ENCODE measurements at regions not wholly inside any gene's neighbourhood (a gene's known extent, or its start where the extent isn't known, plus 50 kb on each side); places are given as distances from the start of the nearest gene placed in this dataset.
A peak's percentile ranks its signal among the peaks of the same experiment; 100 is the strongest.
"Not testable (repeated sequence)": the region's sequence is repeated elsewhere in the genome, so short reads cannot be mapped to it uniquely, and the experiment has no call there.

DNA sequence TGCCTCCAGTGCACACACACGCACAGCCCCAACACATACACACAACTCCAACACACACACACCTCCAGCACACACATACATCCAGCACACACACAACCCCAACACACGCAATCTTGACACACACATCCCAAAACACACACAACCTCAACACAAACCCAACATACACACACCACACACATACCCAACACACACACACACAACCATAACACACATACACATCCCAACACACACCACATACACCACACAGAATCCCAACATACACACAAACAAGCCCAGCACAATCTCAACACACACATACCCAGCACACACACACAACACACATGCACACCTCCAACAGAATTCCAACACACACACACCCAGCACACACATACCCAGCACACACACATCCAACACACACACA, 301.1 kb downstream of the ABCC12 start:
- no peak for DNase-seq (ENCODE audit: low spot score)

DNA sequence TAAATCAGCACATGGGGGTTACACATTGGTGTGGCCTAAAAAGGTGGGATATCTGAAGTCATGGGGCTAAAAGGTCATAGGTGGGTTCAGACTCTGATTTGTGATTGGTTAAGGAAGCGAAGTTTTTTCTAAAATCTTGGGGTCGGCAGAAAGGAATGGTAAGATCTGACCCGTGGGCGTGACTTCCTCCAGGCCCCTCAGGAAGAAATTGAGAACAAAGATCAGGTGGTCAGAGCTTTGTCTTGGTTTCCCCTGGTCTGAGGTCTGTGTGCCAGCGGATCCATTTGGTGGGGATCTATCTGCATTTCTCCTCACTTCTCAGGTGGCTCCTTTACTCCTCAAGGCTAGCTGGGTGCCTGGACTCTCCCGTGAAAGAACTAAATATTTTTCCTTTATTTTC, 302.8 kb downstream of the ABCC12 start:
- no peak for DNase-seq (ENCODE audit: low spot score)

DNA sequence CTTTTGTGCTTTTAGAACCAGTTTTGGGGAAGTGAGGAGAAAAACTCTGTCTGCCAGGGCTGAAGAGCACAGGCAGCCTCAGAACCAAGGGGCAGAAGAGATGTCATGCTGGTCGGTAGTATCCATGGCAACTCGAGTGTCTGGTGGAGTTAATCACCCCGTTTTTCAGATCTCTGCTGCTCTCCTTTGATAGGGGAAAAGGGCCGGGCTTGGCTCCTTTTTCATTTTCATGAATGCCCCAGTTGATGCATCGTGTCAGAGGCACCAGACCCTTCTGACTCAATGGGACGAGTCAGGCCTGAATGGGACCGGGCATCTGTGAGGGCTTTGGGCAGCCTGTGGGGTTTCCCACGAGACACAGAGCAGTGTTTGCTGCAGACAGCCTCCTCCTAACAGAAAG, 304.6 kb downstream of the ABCC12 start:
- DNase-seq (ENCODE audit: low spot score) = no peak

DNA sequence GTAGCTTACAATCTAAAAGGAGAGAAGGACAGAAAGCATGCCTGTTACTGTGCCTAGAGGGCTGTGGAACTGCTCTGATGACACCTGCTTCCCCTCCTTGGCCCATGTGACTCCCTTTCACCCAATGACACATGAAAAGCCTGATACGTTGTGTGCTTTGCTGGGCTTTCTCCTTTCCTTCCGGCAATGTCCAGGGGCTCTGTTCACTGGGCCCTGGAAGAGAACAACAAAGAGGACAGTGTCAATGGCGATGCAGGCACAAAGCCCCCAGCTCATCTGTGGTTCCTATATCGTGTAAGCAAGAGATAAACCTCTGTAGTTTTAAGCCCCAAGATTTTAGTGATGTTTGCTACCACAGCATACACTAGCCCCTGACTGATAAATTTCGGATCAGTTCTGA, 306.1 kb downstream of the ABCC12 start:
- DNase-seq (ENCODE audit: low spot score) = no peak

DNA sequence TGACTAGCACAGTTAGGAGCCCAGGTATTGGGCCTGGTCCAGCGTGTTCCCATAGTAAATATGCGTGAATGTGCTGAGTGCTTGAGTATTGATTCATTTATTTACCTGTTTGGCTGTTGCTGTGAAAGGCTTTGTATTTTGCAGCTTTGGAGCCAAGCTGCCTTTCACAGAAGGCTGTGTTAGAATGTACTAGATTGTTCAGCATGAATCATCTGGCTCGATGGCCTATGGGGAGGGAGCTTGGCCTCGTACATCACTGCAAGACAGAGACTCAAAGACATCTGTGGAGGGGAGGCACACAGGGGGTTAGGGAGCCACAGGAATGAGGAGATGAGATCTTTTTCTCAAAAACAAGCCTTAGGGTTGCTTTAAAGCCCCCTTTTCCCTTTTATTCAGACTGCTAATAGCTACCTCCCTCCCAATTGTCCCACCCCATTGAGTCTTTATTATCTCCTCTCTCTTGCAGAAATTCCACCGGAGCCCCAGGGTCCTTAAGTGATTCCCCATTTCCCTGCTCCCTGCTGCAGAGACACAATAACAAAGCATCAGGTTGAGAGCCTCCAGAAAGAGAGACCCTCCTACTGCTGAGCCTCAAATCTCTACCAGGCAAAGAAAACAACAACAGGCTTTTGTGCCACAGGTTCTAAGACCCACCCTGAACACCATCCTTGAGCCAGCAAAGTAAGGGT, 307.2 kb downstream of the ABCC12 start:
- no peak for DNase-seq (ENCODE audit: low spot score)

DNA sequence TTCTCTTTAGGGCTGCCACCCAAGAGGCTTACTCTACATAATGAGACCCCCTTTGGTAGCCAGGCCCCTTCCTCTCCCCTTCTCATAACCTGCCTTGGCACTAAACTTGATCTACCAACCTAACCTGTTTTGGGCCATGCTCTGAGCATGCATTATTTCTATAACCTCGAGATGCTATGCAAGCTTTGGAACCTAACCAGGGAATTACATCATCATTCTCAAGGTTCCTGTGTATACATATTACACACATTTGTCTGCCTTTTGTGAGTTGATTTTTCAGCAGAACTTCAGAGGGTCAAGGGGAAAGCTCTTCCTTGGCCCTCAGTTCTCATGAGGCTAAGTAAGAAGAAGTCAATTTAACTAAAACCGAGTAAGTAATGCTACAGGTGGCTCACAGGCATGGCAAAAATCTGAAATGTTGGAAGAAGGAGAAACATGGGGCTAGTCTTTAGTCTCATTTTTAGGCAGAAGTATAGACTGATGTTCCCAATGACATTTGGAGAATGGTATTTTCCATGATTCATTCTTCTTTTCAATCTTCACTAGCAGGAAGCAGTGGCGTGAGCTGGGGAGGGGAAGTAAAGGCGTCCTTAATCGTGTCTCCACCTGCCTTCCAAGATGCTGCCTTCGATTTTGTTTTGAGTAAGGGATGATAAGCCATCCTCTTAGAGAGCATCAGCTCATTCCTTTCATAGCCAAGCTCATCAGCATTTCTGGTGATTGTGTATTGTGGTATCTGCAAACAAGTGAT, 308.4 kb downstream of the ABCC12 start:
- no peak for DNase-seq (ENCODE audit: low spot score)

DNA sequence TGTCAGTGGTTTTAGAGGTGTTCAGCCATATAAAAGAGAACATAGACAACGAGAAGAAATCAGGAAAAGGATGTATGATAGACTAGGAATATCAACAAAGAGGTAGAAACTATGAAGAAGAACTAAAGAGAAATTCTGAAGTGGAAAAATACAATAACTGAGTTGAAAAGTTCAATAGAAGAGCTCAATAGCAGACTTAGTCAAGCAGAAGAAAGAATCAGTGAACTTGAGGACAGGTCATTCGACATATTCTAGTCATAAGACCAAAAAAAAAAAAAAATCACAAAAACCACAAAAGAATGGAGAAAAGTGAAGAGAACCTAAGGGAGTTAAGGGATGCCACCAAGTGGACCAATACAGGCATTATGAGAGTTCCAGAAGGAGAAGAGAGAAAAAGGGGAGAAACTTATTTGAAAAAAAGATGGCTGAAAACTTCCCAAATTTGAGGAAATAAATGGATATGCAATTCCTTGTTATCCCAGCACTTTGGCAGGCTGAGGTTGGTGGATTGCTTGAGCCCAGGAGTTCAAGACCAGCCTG, 321.2 kb downstream of the ABCC12 start:
- no peak for DNase-seq (ENCODE audit: low spot score)

DNA sequence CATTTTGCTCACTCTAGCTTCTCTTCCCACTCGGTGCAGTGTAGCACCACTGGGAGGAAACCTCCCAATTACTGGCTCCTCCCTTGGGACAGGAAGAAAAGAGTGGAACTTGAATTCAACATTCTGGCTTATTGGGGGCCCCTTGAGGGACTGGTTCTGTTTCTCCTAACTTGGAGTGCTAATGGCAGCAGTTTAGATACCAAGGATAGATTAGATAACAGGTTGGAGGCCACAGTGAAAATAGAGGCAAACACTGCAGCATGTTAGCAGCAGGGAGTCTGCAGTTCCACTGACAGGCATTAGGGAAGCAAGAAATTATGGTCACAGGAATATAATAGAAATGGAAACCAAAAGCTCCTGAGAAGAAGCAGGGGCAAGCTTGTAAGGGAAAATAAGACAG, 322.0 kb downstream of the ABCC12 start:
- no peak for DNase-seq (ENCODE audit: low spot score)

DNA sequence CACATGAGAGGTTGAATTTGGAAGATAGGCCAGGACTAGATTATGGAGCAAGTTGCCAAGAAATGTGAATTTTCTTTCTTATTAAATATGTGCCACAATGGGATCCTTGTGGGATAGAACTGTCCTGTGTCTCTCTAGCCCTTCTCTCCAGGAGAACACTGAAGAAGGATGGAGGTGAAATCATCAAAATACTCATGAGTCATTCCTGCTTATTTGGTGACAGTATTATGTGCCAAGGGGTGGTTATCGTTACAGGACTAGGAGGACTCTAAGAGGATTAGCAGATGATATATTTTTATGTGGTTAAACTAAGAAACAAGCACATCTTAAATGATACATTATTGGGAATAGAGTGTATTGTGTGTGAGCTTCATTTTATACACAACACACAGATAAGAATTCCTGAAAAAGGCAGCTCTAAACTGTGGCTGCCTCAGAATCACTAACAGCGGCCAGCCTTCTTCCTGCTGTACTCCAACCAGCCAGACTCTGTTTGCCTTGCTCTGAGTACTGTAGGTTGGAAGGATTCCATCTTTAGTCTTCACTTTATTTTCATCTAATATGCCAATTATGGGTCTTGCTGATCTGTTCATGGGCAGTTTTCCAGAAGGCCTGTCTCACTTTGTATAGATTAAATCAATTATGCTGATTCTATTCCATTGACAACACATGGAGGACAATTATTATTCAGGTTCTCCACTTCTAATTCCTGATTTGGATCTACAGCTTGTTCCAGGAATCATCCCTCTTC, 325.8 kb downstream of the ABCC12 start:
- DNase-seq (ENCODE audit: low spot score) = no peak

DNA sequence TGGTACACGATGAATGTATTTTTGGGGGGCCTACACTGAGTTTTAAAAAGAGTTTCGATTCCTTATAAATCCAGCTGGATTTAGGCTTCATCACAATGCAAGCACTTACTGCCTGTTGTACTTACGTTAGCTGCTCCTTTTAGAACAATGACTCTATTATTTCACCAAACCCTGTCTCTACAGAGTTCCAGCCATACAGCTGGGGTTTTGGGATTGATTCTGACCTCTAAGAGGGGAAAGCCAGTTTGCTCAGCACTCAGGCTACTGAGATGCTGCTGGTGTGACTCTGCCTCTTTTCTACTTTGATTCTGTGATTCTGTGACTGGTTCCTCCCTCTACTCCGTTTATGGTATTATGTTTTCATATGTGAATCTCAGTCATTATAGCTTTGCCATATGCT, 329.7 kb downstream of the ABCC12 start:
- DNase-seq (ENCODE audit: low spot score) = no peak

DNA sequence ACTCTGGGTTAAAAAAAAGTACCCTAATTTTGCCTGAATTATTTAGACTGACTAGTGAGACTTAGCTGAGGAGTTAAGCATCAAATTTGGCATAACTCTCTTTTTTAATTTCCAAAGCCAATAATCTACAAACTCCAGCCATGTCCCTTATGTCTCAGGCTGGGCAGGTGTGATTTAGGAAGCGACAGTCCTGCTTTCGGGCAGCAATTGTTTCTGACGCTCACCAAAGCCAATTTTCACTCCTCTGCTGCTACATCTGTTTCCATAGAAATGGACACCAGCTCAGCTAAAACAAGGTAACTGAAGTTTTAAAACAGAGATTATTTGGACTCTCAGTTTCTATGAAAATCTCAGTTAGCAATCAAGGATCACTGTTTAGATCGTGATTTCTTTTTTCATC, 338.7 kb downstream of the ABCC12 start:
- no peak for DNase-seq (ENCODE audit: low spot score)

DNA sequence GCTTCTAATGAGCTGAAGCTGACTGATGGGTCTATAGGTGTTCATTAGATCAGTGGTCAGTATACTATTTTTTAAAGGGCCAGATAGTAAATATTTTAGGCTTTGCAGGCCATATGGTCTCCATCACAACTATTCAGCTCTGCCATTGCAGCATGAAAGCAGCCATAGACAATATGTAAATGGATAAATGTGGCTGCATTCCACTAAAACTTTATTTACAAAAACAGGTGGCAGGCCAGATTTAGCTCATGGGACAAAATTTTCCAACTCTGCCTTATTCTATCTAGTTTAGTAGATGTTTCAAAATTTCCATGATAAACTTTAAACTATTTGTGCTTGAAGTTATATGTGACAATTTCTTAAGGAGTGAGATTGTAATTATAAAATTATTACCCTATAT, 339.3 kb downstream of the ABCC12 start:
- DNase-seq (ENCODE audit: low spot score) = no peak

DNA sequence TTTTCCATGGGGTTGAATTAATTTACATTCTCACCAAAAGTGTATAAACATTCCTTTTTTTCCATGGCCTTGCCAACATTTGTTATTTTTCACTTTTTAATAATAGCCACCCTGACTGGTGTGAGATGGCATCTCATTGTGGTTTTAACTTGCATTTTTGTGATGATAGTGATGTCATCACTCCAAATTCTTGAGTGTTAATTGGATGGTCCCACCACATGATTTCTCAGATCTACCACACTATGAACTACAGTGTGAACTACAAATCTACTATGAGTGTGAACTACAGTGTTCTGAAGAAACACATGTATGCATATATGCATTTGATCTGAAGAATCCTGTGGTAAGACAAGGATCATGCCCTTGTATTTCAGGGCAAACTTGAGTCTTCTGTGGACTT, 340.1 kb downstream of the ABCC12 start:
- DNase-seq (ENCODE audit: low spot score) = no peak

DNA sequence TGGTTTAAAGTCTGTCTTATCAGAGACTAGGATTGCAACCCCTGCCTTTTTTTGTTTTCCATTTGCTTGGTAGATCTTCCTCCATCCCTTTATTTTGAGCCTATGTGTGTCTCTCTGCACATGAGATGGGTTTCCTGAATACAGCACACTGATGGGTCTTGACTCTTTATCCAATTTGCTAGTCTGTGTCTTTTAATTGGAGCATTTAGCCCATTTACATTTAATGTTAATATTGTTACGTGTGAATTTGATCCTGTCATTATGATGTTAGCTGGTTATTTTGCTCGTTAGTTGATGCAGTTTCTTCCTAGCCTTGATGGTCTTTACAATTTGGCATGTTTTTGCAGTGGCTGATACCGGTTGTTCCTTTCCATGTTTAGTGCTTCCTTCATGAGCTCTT, 344.0 kb downstream of the ABCC12 start:
- DNase-seq (ENCODE audit: low spot score) = not testable (repeated sequence)

DNA sequence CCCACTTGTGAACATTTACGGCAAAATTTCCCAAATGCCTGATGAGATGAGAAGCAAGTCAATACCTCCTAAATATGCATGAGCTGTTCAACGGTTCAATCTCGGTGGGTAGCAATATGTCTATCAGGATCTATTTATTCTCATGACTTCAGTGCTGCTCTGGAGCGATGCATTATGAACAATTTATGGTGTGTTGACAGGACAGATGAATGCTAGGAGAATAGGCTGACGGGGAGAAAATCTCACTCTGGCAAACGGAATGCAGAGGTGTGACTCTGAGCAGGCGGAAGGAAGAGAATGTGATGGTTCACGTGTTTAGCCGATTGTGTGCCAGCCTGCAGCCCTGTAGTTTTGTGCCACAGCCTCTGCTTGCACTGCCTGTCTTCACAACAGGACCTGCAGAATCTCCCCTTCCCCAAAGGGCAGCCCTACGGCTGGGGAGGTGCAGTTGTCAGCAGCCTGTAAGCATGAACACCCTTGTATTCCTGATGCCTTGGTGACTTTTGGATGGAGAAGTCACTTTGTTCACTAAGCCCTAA, 345.2 kb downstream of the PHKB start:
- no peak for DNase-seq (ENCODE audit: low spot score)

DNA sequence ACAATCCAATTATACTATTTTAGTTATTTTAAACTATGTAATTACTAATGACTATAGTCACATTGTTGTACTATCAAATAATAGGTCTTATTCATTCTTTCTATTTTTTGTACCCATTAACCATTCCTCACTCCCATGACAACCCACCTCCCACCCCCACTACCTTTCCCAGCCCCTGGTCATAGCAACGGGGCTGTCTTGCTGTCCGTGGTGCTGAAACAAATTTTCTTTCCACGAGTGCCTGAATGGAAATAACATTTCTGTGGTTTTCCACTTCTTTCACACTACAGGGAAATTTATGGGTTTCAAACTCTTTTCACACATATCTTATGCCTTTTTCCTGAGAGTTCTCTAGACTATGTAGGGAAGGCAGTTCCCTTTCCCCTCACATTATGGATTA, 326.6 kb downstream of the PHKB start:
- no peak for DNase-seq (ENCODE audit: low spot score)

DNA sequence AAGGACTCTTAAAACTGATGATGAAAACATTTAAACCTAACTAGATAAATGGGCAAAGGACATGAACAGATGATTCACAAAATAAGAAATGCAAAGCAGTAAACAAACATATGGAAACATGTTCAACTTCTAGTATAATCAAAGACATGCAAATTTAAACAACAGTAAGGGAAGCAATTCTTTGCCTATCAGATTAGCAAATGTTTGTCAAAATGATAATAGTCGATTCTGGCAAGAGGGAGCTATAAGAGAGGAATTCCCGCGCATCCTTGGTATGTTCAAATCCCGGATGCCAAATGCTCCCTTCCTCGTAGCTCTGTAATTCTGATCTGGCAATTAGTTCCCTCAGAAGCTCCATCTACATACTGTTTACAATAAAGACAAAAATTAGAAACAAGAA, 320.5 kb downstream of the PHKB start:
- DNase-seq (ENCODE audit: low spot score) = no peak

DNA sequence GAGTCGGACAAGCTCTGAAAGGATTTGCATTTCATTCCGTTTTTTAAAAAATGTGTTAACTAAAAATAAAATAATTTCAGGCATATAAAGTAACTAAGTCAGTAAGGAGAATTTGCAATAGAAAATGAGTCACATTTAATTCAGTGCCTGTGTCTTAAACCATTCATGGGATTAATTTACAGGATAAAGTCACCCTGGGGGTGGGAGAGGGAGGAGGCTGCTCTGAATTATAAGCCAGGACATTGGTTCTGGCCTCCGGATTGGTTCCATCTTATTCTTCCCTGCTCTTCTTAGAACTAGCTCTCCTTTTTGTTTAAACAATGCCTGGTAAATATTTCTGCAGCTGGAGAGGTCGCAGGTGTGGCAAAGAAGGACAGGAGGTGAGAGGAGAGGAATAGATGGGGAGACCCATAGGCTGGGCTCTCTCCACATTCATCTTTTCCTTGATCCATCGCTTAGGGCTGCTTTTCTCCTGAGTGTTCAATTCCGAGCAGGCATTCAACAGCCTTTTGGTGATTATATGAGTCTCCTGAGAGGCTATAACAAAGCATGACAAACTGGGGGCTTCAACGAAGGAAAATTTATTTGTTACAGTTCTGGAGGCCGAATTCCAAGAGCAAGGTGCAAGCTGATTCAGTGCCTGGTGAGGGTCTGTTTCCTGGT, 319.2 kb downstream of the PHKB start:
- DNase-seq (ENCODE audit: low spot score) = no peak

DNA sequence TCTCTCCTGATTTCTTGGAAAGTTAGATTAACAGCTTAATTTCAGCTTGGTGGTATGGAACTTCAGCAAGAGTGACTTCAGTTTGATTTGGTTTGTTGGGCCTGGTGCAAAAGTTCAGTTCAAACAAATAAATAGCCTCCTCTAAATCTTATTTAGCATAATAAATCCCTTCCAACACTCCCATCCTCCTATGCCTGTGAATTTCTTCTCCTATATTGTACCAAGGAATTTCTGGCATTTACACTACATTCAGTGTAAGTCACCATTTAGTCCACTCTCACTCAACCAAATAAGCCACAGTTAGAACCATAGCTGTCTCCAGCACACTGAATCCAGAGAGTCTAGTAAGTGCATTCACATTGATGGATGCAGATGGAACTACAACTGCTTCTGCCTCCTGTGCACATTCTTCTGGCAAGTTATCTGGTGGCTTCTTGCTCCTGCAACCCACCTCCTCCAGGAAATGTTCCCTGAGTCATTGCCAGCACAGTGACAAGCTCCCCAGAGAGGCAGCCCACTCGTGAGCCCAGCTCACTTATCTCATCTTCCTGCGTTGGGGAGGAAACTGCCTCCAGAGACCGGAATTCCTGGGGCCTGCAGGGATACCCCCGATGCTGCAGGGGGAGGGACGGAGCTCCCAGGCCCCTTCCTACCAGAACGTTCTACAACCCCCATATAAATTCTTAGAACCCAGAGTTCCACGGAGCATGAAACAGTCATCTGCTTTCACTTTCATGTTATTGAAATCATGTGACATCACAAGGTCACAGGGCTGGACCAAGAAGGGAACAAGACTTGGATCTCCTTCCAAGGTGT, 318.3 kb downstream of the PHKB start:
- DNase-seq (ENCODE audit: low spot score) = peak; percentile 8

DNA sequence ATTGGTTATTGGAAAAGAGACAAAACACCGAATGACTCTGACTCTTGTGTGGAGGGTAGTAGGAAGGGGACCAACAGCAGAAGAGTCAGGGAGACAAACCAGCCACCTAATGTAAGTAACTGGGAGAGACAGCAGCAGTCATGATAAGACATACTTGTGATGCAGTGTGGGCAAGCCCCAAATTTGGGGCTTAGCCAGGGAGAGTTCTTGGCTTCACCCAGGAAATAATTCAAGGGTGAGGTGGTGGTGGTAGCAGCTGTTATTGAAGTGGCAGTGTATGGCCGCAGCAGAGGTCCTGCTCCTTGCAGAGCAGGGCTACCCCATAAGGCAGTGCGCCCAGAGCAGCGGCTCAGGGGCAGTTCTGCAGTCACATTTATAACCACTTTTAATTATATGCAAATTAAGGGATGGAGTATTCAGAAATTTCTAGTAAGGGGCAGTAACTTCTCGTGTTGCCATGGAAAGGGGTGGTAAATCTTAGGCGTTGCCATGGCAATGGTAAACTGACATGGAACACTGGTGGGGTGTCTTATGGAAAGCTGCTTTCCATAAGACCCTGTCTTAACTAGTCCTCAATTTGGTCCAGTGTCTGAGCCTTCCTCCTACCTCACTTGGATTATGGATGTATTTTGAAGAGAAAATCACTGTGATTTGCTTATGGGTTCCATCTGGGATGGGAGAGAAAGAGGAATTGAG, 317.1 kb downstream of the PHKB start:
- no peak for DNase-seq (ENCODE audit: low spot score)

DNA sequence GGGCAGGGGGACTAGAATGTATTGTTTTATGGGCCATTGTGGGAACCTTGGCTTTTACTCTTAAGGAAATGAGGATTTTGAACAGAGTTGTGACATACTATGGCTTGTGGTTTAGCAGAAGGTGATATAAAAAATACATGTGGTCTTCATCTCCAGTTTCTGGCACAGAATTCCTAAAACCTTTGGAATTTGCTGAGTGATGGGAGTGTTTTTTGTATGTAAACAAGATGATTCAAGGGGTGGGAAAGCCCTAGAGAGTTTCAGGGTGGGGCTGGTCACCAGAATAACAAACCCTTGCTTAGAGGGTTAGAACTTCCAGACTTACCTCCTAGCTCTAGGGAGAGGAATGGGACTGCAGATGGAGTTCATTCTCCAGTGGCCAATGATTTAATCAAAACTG, 316.1 kb downstream of the PHKB start:
- DNase-seq (ENCODE audit: low spot score) = no peak

All from CD4-positive, alpha-beta T cell treated with Interleukin-2 at 100 ng/mL for 4 hours (primary cell).